A549 (cell line): ENCODE measurements at regions not wholly inside any gene's neighbourhood (a gene's known extent, or its start where the extent isn't known, plus 50 kb on each side); places are given as distances from the start of the nearest gene placed in this dataset.

Source experiments
- CTCF ChIP-seq: fragments of >200 bp; sonication (Bioruptor Twin); formaldehyde crosslinking; IDR thresholded peaks from 3 replicates; pipeline ENCODE4 v1.5.1; 2016
- EHMT2 ChIP-seq: fragments of 200-600 bp; sonication (generic); IDR thresholded peaks from 2 replicates; pipeline ENCODE4 v1.6.1; 2016; ENCODE audit warnings: antibody characterized with exemption, low read depth, mild to moderate bottlenecking, moderate library complexity
- GATA3 ChIP-seq: IDR thresholded peaks from 2 replicates; pipeline ENCODE4 v1.6.1; 2012; ENCODE audit warnings: borderline replicate concordance
- TFCP2L1 ChIP-seq: fragments of 250-450 bp; sonication (Bioruptor Pico); IDR thresholded peaks from 2 replicates; pipeline ENCODE4 v1.5.0; 2021; ENCODE audit warnings: mild to moderate bottlenecking

DNA sequence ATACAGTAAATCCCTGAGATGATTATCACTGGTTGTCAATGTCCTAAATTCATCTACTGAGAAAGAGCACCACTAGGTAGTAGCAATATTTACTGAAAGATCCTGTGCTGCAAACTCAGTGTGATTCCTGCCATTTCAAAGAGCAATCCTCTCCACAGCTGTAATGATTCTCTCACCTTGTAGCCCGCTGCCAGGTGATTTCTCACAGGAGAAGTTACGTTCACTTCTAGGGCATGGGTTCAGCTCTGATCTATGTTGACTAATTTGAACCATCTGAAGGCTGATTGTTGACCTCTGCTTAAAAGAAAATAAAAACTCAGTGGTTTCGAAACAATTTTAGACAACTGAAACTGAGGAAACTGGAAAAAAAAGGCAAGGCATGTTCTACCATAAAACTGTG, 197.0 kb downstream of the FAT4 start:
- TF ChIP-seq EHMT2 (no peak), CTCF (no peak), TFCP2L1 (CRISPR knock-in tag) (no peak), GATA3 (no peak)
